Vagina (tissue), 2 donors: ENCODE measurements at regions not wholly inside any gene's neighbourhood (a gene's known extent, or its start where the extent isn't known, plus 50 kb on each side); places are given as distances from the start of the nearest gene placed in this dataset.

ENCODE experiments used
- POLR2AphosphoS5 ChIP-seq, 2 donors: sonication (generic); formaldehyde crosslinking; IDR thresholded peaks; one replicate each; pipeline ENCODE4 v1.9.0; 2017; ENCODE audit warnings: antibody characterized with exemption in 2 of 2, mild to moderate bottlenecking in 2 of 2, low read depth in 1 of 2; ENCODE audit not compliant: insufficient read depth in 1 of 2
- TF ChIP-seq, protein P1 (sequence below), 3 experiments: fragments of 450-650 bp in 2 of 3; fragments of 200-600 bp in 1 of 3; sonication (generic) in 1 of 3; IDR thresholded peaks; one replicate each; pipeline ENCODE4 v1.5.1; 2017 to 2019; ENCODE audit warnings: antibody characterized with exemption in 3 of 3, mild to moderate bottlenecking in 2 of 3, moderate library complexity in 2 of 3

DNA sequence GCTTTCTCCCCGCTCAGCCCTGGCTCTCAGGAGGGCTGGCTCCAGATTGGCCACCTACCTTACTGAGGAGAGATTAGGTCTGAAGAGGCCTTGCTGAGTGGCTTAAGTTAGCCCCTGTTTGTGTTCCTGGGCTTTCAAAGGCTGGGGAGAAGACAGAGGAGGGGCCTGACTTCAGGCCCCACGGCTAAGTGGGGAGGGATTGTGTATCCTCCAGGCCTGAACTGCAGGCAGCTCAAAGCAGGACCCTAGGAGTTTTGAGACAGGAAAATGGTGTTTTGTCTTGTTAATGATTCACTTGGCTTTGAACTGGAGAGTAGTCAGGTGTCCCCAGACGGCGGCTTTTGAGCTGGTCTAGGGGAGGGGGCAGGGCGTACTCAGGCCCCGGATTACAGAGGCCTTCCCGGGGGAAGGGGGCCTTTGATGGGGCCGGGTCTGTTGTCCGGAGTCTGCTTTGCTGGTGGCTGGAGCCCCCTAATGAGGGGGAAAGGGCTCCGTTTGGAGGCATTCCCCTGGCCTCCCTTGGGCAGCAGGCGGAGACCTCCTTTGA, 162.0 kb upstream of the SMIM23 start:
- TF ChIP-seq, protein P1, sequence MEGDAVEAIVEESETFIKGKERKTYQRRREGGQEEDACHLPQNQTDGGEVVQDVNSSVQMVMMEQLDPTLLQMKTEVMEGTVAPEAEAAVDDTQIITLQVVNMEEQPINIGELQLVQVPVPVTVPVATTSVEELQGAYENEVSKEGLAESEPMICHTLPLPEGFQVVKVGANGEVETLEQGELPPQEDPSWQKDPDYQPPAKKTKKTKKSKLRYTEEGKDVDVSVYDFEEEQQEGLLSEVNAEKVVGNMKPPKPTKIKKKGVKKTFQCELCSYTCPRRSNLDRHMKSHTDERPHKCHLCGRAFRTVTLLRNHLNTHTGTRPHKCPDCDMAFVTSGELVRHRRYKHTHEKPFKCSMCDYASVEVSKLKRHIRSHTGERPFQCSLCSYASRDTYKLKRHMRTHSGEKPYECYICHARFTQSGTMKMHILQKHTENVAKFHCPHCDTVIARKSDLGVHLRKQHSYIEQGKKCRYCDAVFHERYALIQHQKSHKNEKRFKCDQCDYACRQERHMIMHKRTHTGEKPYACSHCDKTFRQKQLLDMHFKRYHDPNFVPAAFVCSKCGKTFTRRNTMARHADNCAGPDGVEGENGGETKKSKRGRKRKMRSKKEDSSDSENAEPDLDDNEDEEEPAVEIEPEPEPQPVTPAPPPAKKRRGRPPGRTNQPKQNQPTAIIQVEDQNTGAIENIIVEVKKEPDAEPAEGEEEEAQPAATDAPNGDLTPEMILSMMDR (IDR thresholded peaks at IDR 0.05): no peak
- TF ChIP-seq POLR2AphosphoS5 (IDR thresholded peaks at IDR 0.05; ENCODE audit: insufficient read depth in 1 of 2, low read depth in 1 of 2): no peak
